ENCODE measurements at regions not wholly inside any gene's neighbourhood (a gene's known extent, or its start where the extent isn't known, plus 50 kb on each side); places are given as distances from the start of the nearest gene placed in this dataset.
A peak's percentile ranks its signal among the peaks of the same experiment; 100 is the strongest.
"Not testable (repeated sequence)": the region's sequence is repeated elsewhere in the genome, so short reads cannot be mapped to it uniquely, and the experiment has no call there.

DNA sequence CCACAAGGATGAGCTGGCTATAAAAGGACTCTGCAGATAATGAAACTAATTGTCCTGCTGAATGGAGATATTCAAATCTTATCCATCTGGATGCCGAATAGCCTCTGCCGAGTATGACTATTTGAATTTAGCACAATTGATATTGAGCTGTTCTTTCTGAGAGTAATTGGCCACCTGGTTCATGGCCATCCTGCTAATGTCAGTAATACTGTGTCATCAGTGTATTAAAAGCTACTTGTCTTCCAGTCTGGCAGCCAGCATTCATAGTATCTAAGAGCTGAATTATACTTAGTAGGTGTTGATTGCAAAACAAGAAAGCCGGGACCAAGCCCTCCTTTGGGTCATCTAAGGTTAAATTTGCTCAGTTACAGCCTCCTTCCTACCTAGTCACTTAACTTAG is 310.7 kb upstream of the NCAM1 start:
- no peak for DNase-seq (ENCODE audit: low spot score)
- in situ Hi-C loops (cut with HindIII; ENCODE audit: low sequenced_read_pairs), result no loop called here

DNA sequence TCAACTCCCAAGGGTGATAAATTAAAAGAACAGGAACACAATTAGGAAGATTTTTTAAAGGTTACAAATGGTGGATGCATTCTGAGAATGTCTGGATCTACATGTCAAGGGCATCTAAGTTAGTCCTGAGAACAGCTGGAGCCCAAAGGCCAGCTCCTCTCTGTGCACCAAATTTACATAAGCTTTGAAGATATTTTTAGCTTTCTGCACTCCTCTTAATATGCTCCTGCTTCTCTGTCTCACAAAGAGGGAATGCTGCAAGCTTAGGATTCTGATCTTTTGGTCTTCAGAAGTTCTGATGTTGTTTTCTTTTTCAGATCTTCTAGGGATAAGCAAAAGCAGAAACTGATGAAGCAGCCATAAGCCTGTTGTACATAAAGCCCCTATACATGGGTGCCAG is 309.8 kb upstream of the NCAM1 start:
- in situ Hi-C loops (cut with HindIII; ENCODE audit: low sequenced_read_pairs), result no loop called here
- DNase-seq (ENCODE audit: low spot score), result no peak

DNA sequence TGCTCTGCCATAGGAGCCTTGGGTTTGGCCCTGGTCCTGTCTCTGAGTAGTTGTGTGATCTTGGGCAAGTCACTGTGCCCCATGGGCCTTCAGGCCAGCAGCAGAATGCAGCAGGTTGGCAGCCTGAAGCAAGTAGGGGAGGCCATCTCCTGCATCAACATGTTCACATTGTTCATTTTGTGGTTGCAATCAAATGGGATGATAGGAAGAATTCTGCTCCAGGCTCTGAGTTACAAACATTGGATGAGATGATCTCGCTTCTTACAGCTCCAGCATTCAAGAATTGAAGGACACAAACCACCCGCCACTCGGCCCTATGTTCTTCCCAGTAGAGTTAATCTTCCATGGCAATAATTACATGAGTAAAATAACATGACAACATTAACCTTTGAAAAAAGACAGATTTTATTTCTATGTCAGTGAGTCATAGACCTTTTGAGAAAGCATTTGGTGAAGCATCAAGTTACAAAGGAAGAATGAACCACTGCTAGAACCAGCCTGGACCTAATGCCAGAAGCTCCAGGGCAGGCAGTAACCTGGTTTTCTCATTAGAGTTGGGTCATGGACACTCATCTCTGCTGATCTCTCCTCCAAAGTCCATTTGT is 308.3 kb upstream of the NCAM1 start:
- no peak for DNase-seq (ENCODE audit: low spot score)
- in situ Hi-C loops (cut with HindIII; ENCODE audit: low sequenced_read_pairs), result no loop called here

DNA sequence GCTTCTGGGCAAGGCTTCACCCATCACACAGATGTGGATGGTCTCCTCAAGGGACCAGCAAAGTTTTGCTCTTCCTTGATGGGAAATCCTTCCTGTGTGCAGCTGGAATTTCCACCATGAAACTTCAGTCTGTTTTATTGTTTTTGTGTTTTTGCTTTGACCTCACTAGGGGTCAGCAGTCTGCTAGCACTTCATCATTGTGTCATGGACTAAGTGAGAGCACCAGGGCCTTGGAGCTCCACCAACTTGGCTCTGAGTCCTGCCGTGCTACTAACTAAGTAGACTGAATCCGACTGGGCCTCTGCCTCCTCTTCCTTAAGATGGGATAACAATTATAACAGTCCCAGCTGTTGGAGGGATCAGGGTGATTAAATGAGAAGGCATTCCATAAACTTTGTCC is 305.8 kb upstream of the NCAM1 start:
- DNase-seq (ENCODE audit: low spot score), result peak; percentile 29
- in situ Hi-C loops (cut with HindIII; ENCODE audit: low sequenced_read_pairs), result no loop called here

DNA sequence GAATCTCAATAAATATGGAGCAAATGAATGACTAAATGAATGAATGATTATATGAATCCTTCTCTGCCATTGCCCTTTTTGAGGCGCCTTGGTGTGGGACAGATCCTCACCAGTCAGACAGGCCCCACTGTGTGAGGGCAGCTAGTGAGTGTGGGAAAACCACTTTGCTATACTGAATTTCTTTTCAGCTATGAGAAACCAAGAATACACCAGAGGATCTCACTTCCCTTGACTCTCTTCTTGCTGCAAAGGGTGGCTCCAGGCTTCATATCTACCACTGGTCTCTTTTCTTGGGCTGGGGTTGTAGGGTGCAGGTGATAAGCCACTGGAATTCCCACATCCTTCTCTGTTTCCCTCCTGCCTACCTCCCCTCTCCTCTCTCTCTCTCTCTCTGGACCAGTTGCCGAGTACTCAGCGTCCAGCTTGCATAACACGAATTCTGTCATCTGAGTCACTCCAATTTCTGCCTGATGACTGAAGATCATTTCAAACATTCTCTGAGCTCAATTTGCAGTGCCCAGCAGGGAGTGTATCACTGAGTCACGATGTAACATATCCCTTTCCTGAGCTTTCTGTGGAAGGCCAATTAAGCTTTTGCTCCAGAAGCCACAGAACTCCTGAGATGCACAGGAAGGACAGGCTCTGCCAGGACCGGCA is 304.3 kb upstream of the NCAM1 start:
- peak; percentile 72 for DNase-seq (ENCODE audit: low spot score)
- in situ Hi-C loops (cut with HindIII; ENCODE audit: low sequenced_read_pairs), result no loop called here

DNA sequence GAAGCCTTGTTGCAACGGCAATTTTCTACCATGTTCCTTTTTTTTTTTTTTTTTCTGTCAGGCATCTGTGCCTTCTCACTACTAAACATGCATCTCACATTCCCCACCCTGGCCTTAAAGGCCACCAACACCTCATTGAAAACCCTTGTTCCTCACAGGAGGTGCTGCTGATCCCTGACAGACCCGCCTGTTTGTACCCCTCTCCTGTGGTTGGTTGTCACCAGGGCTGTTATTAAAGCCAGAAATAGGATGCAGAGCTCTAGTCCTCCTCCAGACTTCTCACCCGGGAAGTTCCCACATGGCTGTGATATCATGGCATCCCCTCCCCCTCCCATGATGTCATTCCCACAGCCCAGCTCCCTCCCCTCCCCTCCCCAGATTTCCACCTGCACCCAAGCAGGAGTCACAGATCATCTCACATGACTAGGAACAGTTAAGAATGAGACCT is 302.8 kb upstream of the NCAM1 start:
- in situ Hi-C loops (cut with HindIII; ENCODE audit: low sequenced_read_pairs), result no loop called here

DNA sequence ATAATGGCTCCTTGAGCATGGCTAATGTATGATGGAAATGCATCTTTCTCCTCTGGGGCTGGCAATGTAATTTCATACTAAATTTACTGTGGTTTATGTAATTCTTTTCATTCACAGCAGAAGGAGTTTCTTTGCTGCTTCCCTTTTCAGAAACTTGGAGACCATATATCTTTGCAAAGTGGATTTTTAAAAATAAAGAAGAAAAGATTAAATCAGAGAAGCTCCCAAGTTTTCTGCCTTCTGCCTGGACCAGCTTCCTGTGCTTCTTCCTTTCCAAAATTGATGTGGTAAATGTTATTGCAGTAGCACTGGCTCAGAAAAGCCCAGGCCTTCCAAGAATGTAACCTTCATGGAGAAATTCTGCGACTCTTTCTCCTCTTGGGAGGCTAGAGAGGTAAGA is 300.1 kb upstream of the NCAM1 start:
- no peak for DNase-seq (ENCODE audit: low spot score)
- in situ Hi-C loops (cut with HindIII; ENCODE audit: low sequenced_read_pairs), result no loop called here

More for the DNA sequence above, 302.8 kb upstream of the NCAM1 start:
- DNase-seq (ENCODE audit: low spot score), result no peak

DNA sequence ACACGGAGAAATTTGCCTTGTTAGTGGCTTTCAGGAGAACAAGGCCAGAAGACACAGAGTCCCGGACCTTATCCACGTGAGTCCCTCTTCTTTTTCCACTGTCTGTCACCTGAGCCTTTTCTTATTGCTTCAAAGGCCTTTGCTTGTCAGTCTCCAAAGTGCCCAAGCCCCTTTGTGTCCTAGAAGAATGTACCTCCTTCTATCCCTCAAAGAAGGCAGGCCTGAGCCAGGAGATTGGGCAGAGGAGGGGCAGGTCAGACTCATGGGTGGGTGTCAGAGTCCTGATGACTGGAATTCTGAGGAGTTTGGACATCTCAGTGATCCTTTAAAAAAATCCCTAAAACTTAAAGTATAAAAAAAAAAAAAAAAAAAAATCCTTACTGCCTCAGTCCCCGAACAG is 299.6 kb upstream of the NCAM1 start:
- DNase-seq (ENCODE audit: low spot score), result no peak
- in situ Hi-C loops (cut with HindIII; ENCODE audit: low sequenced_read_pairs), result no loop called here

DNA sequence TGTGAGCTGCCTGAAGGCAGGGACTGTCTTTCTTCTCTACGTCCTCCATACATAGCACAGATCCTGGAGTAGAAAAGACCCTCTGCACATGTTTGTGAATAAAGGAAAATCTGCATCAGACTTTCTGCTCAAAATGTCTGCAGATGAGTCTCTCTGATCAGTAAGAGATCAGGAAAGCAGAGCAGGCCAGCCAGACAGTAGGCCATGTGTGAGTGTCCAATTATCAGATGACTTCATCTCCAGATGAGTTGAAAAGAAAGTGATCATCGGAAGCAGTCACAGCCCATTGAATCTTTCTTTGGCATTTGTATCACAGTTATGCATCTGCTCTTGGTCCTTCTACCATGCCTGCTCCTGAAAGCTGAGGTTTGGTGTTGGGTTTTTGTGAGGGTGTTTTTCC is 298.7 kb upstream of the NCAM1 start:
- in situ Hi-C loops (cut with HindIII; ENCODE audit: low sequenced_read_pairs), result no loop called here
- DNase-seq (ENCODE audit: low spot score), result no peak

DNA sequence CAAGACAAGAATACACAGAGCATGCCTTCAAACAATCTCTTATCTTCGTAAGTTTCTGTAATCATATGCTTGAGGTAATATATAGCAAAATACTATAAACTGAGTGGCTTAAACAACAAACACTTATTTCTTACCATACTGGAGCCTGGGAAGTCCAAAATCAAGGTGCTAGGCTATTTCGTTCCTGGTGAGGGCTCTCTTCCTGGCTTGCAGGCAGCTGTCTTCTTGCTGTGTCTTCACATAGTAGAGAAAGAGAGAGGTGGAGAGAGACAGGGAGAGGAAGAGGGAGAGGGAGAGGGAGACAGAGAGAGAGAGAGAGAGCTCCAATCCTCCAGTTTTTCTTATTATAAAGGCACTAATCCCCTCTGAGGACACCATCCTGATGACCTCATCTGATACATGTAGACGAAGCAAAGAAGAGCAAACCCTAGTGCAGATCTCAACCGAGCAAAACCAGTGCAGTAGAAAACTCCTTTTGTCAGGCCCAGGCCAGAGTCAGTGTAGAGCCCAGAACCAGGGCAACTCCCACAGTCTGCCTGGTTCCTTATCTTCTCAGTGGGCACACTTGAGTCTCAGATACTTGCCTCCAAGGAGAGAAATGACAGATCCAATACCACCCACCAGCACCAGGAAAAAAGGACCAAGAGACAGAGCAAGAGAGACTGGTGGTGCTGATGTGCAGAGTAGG is 297.1 kb upstream of the NCAM1 start:
- DNase-seq (ENCODE audit: low spot score), result no peak
- in situ Hi-C loops (cut with HindIII; ENCODE audit: low sequenced_read_pairs), result no loop called here

DNA sequence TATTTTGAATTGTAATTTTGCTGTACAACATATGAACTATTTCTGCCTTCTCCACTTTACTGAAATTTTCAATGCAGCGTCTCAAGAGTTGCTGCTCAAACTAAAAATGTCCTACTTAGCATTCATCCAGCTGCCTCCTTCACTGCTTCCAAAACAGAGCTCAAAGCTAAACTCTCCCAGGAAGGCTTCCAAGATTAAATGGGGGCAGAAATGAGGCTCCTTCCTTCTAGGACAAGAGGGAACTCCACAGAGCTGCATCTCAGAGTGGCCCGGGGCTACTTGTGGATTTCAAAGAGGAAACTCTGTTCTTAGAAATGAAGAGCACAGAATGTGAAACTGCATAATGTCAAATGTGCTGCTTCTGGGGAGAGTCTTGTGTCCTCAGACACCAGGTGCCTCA is 295.9 kb upstream of the NCAM1 start:
- in situ Hi-C loops (cut with HindIII; ENCODE audit: low sequenced_read_pairs), result no loop called here
- peak; percentile 17 for DNase-seq (ENCODE audit: low spot score)

DNA sequence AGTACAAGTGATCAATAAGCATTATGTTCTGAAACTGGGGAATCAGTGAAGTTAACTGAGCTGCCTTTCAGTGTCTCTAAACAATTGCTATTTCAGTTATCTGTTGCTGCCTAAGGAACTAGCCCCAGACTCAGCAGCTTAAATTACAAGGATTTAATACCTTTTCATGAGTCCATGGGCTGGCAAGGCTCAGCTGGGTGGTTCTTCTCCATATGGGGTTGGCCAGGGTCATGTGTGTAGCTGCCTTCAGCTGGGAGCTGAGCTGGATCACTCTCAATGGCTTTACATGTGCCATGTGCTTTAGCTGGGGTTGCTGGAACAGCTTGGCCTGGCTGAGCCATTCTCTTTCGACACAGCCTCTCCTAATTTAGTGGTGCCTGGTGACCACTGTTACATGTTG is 295.0 kb upstream of the NCAM1 start:
- DNase-seq (ENCODE audit: low spot score), result no peak
- in situ Hi-C loops (cut with HindIII; ENCODE audit: low sequenced_read_pairs), result no loop called here

DNA sequence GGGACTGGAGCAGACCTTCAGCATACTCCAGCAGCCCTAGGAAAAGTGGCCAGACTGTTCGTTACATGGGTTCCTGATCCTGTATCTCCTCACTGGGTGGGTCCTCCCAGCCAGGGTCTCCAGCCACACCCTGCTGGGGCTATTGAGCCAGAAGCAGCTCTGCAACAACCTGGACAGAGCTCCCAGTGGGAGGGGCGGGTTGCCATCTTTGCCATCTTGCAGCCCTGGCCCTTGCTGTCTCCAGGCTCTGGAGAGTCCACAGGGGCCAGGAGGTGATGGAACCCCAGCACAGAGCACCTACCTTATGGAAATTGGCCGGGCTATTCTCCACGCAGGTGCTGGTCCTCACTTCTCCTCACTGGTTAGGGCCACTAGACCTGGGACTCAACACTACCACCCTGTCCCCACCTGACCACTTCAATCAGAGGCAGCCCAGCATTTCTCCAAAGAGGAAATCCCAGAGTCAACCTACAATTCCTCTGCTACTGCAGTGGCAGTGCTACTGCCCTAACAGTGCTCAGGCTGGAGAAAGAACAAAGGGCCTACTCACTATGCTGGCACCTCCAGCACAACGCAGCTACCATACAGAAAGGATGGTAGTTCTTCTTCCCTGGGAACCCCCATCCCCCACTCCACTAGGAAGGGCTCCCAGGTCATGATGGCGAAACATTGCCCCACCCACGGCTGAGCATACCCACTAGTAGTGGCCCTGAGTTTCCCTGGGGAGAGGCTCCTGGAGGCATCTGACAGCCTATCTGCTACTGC is 290.2 kb upstream of the NCAM1 start:
- no peak for DNase-seq (ENCODE audit: low spot score)
- in situ Hi-C loops (cut with HindIII; ENCODE audit: low sequenced_read_pairs), result no loop called here

DNA sequence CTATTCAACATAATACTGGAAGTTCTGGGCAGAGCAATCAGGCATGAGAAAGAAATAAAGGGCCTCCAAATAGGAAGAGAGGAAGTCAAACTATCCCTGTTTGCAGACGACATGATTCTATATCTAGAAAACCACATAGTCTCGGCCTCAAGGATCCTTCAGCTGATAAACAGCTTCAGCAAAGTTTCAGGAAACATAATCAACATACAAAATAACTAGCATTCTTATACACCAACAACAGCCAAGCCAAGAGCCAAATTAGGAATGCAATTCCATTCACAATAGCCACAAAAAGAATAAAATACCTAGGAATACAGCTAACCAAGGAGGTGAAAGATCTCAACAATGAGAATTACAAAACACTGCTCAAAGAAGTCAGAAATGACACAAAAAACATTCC is 287.8 kb upstream of the NCAM1 start:
- in situ Hi-C loops (cut with HindIII; ENCODE audit: low sequenced_read_pairs); DNase-seq (ENCODE audit: low spot score): not testable (repeated sequence)

DNA sequence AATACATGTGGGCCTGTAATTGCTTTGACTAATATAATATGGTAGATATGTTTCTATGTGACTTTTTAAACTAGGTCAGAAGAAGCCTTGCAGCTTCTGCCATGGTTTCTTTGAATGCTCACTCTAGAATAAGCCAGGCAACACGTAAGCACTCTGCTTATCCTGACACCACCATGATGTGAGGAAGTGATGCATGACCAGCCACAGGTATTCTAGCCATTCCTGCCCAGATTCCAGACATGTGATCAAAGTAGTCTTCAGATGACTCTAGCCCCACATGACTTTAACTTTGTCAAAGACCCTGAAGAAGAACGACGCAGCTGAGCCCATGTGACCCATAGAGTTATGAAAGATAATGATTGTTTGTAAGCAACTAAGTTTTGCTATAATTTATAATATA is 276.1 kb upstream of the NCAM1 start:
- in situ Hi-C loops (cut with HindIII; ENCODE audit: low sequenced_read_pairs), result no loop called here
- DNase-seq (ENCODE audit: low spot score), result no peak

DNA sequence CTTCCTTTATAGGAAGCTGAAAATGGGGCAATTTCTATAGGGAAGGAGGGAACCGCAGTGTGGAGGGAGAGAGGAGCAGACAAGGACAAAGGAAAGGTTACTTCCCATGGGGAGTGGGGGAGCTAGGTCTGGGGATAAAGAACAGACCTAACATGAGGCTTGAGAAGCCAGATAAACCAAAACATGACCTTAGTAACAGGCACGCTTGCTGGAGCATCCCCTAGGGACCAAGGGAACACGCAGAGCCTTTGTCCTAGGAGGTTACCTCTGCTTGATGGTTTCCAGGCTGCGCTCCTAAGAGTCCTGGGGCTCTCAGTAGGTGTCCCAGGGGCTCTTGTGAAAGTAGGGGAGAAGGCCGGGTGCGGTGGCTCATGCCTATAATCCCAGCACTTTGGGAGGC is 271.4 kb upstream of the NCAM1 start:
- no peak for DNase-seq (ENCODE audit: low spot score)
- in situ Hi-C loops (cut with HindIII; ENCODE audit: low sequenced_read_pairs), result no loop called here

DNA sequence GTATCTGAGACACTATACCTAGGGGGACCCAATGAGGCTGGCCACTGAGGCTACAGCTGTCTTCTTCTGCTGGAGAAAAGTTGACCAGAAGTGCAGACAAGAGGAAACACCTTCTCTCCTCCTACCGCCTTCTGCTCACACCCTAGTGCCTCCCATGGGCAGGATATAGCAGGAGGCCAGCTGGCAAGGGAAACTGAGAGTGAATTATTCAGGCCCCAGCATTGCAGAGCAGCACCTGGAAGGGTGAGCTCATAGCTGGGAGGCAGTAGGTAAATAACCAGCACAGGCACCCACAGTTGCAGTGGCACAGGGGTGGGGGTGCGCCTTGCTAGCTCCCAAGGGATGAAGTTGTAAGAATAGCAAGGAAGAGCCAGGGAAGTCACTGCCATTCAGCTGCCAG is 267.4 kb upstream of the NCAM1 start:
- in situ Hi-C loops (cut with HindIII; ENCODE audit: low sequenced_read_pairs), result no loop called here
- DNase-seq (ENCODE audit: low spot score), result no peak

DNA sequence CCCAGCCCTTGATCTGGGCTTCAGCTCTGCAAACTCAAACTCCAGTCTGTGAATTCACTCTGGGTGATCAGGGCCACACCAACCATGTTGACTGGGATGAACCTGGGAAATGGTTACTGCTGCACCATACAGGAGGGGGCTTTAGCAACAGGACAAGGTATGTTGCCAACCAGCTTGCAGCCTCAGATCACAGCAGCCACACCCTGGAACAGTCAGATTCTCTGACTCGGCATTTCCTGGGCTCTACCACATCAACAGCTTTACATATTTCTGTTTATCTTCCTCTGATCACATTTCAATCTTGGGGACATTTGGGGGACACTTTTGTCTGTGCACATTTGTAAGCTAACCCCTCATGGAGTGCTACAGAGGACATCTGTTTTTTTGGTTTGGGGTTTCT is 267.0 kb upstream of the NCAM1 start:
- DNase-seq (ENCODE audit: low spot score), result no peak
- in situ Hi-C loops (cut with HindIII; ENCODE audit: low sequenced_read_pairs), result no loop called here

DNA sequence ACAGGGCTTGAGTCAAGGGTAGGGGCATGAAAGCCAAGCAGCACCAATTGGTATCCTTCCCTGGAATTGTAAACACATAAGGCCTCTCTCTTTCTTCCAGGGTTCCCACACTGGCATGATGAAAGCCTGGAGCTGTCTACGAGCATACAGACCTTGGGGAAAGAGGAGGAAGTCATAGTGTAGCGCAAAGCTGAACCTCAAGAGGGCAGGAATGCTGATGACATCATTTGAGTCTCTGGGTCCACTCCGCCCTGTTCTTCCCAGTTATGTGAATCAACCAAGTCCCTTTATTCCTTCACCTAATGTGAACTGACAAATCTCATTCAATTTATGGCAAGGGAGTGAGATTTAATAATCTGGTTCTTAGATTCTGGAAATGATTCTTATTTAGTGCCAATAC is 266.4 kb upstream of the NCAM1 start:
- no peak for DNase-seq (ENCODE audit: low spot score)
- in situ Hi-C loops (cut with HindIII; ENCODE audit: low sequenced_read_pairs), result no loop called here
